ENCODE measurements at regions not wholly inside any gene's neighbourhood (a gene's known extent, or its start where the extent isn't known, plus 50 kb on each side); places are given as distances from the start of the nearest gene placed in this dataset.

GRCh38 chr20:11766961-11767360 is 150.7 kb upstream of the BTBD3 start:
- no peak for TF ChIP-seq EP300 (IDR thresholded peaks at IDR 0.05)
- TF ChIP-seq, protein P1, sequence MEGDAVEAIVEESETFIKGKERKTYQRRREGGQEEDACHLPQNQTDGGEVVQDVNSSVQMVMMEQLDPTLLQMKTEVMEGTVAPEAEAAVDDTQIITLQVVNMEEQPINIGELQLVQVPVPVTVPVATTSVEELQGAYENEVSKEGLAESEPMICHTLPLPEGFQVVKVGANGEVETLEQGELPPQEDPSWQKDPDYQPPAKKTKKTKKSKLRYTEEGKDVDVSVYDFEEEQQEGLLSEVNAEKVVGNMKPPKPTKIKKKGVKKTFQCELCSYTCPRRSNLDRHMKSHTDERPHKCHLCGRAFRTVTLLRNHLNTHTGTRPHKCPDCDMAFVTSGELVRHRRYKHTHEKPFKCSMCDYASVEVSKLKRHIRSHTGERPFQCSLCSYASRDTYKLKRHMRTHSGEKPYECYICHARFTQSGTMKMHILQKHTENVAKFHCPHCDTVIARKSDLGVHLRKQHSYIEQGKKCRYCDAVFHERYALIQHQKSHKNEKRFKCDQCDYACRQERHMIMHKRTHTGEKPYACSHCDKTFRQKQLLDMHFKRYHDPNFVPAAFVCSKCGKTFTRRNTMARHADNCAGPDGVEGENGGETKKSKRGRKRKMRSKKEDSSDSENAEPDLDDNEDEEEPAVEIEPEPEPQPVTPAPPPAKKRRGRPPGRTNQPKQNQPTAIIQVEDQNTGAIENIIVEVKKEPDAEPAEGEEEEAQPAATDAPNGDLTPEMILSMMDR (IDR thresholded peaks at IDR 0.05), result no peak
- no peak for TF ChIP-seq POLR2A (IDR thresholded peaks at IDR 0.05; ENCODE audit: low read depth)
